Stomach (tissue), 4 donors: ENCODE measurements at regions not wholly inside any gene's neighbourhood (a gene's known extent, or its start where the extent isn't known, plus 50 kb on each side); places are given as distances from the start of the nearest gene placed in this dataset.

Source experiments
- CTCF ChIP-seq, 7 experiments: fragments of 450-650 bp in 4 of 7; fragments of 200-600 bp in 3 of 7; sonication (generic) in 3 of 7; IDR thresholded peaks; one replicate each; pipeline ENCODE4 v1.5.1; 2016 to 2019; ENCODE audit warnings: antibody characterized with exemption in 7 of 7, control low read depth in 2 of 7, mild to moderate bottlenecking in 1 of 7
- EP300 ChIP-seq: sonication (generic); formaldehyde crosslinking; IDR thresholded peaks from one replicate; pipeline ENCODE4 v1.6.1; 2017; ENCODE audit warnings: antibody characterized with exemption
- POLR2A ChIP-seq, 4 donors: fragments of 450-650 bp; IDR thresholded peaks; one replicate each; pipeline ENCODE4 v1.6.1; 2016; ENCODE audit warnings: antibody characterized with exemption in 4 of 4, control low read depth in 2 of 4, mild to moderate bottlenecking in 1 of 4, moderate library complexity in 1 of 4
- POLR2AphosphoS5 ChIP-seq, 3 donors: sonication (generic); formaldehyde crosslinking; IDR thresholded peaks; one replicate each; pipeline ENCODE4 v1.6.1; 2016; ENCODE audit warnings: antibody characterized with exemption in 3 of 3

DNA sequence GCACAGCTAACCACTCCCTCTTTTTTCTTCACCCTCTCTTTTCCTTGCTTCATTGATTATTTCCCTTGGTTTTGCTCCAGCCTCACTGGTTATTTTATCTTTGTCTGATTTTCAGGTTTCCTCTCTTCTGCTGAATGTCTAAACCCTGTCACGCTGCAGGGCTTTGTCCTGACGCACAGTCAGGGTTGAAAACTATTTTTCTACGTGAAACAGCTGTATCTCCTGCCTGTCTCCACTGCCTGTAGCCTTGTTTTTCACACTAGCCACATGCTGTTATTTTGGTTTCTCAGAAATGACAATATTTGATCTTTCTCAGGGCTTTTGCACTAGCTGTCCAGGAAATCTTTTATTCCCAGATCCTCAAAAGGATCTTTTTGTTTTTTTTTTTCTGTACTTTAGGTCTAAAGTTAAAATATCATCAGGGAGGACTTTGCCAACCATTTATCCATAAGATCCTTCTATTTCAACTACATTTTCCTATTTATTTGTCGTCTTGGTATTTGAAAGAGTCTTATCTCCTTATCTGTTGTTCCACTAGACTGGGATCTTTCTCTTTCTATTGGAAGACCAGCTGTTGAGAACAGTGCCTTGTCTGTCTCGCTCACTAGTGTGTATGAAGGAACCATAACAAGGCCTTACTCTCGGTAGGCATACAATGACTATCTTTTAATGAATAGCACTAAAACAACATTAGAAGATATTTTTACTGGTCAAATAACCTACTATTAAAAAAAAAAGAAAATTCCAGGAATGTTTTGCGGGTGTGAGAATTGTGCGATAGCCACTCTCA is 164.3 kb downstream of the PDHA2 start:
- TF ChIP-seq CTCF (IDR thresholded peaks at IDR 0.05): no peak
- no peak for TF ChIP-seq EP300
- TF ChIP-seq POLR2AphosphoS5 (IDR thresholded peaks at IDR 0.05): no peak
- no peak for TF ChIP-seq POLR2A (IDR thresholded peaks at IDR 0.05)
